ENCODE measurements at regions not wholly inside any gene's neighbourhood (a gene's known extent, or its start where the extent isn't known, plus 50 kb on each side); places are given as distances from the start of the nearest gene placed in this dataset.

DNA sequence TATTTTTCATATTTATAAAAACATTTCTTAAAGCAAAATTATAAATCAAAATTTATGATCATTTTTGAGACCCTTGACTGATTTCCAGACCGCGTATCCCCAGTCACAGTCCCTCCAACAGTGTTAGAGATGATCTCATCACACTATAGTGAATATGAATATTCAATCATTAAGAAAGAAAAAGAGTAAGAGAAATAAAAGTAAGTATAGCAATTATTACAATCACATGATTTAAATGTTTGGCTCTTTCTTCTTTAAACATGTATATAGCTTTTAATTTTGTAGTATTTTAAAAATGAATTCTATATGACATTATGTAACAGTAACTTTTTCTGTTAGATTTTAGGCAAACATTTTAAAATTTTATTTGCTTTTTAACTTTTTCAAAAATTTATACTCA, 438.3 kb downstream of the RFPL4B start:
- FAIRE-seq = no peak

DNA sequence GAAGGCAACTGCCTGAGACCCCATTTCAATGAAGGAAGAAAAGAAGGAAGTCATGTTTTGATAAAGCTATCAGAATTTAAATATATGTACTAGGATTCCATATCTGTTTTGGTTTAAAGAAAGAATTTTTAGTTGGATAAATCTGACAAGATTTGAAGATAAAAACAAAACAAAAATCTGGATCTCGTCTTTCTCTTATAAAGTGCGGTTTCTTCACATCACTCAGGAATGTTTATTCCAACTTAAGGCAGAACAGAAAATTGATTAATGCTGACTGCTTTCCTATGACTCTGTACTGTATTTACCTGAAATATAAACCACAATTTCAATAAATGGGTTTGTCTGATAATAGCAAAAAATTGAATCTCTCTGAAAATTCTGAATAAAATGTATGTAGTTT, 439.7 kb downstream of the RFPL4B start:
- FAIRE-seq (no peak), DNase-seq (ENCODE audit: insufficient read length, low spot score) (no peak)

More for the DNA sequence above, 438.3 kb downstream of the RFPL4B start:
- DNase-seq (ENCODE audit: insufficient read length, low spot score) = no peak

- no peak for FAIRE-seq
- no peak for DNase-seq (ENCODE audit: insufficient read length, low spot score)
Observed at GRCh38 chr6:112787371-112787770, 440.2 kb downstream of the RFPL4B start.

GRCh38 chr6:112795316-112795715, 448.2 kb downstream of the RFPL4B start:
- FAIRE-seq (no peak), DNase-seq (ENCODE audit: insufficient read length, low spot score) (no peak)

DNA sequence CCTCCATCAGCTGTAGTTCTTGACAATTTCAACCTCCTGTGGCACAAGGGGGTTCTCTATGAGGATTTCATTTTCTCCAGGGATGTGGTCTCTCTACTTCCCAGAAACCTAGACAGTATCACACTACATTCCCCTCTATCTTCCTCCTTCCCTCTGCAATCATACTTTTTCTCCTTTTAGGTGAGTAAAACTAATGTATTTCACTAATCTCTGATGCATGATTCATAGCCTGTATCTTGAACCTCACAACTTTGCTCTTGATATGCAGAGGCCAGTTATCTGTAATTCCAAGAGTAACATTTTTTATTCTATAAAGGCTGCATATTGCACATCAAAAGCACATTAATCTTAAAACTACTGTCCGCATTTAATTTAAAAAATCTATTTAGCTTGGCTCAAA, 449.6 kb downstream of the RFPL4B start:
- FAIRE-seq (no peak), DNase-seq (ENCODE audit: insufficient read length, low spot score) (no peak)

DNA sequence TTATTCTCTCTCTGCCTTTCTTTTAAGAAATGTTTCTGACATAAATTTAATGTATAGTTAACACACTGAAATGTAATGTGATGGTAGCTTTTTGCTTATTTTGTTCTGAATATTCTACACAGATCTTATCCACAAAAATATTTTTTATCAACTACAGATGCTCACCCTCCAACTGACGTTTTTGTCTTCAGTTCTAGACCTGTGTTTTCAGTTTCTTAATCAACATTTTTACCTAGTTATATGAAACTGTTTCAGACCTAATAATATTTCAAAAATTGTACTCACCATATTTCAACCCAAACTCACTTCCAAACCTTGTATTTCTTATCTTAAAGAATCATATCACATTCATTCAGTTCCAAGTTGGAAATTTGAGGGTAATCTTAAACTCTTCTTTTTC, 452.8 kb downstream of the RFPL4B start:
- DNase-seq (ENCODE audit: insufficient read length, low spot score) (no peak), FAIRE-seq (no peak)

DNA sequence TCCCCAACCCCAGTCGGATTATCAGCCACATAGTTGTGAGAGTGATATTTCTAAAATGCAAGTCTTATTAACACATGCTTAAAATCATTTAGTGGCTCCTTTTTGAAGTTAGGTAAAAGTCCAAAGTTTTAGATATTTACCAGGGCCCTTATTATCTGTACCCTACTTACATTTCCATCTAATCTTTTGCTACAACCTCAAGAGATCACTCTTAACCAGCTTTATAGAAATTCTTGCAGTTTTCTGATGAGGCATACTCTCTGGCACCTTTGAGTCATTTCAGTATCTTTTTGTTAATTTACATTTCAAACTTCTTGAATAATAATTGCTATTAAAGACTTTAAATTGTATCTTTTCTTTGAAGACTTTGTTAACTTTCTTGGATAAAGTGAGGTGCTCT, 453.3 kb downstream of the RFPL4B start:
- FAIRE-seq = no peak
- no peak for DNase-seq (ENCODE audit: insufficient read length, low spot score)

DNA sequence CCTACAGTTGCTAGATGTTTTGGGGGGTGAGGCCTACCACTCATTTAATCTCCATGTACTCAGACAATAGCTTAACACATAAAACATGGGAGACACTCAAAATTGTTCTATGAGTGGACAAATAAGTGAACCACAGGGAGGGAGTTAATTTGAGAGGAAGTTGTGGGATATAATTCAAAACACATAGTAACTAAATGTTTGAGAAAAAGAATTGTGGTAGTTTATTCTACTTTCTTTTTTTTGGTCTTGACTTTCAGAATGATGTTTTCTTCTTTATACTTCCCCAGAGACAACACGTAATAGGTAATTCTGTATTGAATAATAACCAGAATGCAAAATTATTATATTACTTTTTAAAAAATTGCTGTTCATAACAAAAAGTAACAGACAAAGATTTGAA, 453.8 kb downstream of the RFPL4B start:
- DNase-seq (ENCODE audit: insufficient read length, low spot score) = no peak
- FAIRE-seq = no peak

GRCh38 chr6:112801468-112802080, 454.4 kb downstream of the RFPL4B start:
- DNase-seq (ENCODE audit: insufficient read length, low spot score) = no peak
- FAIRE-seq = no peak

DNA sequence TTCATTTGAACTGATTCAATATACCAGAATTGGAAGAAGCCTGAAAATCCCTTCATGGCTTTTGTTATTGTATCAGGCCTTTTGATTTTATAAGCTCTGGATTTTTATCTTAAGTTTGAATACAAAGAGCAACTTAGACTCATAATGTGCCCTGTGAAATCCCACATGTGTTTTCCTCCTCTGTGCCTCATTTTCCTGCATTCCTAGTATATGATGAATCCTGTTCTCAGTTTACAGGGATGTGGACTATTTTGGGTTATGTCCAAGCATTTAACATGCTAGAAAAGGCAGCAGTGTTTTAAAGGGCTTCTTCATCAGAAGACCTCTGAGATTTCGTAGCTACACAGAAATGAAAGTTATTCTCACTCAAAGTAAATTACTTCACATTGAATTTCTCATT, 455.0 kb downstream of the RFPL4B start:
- FAIRE-seq = no peak
- no peak for DNase-seq (ENCODE audit: insufficient read length, low spot score)

DNA sequence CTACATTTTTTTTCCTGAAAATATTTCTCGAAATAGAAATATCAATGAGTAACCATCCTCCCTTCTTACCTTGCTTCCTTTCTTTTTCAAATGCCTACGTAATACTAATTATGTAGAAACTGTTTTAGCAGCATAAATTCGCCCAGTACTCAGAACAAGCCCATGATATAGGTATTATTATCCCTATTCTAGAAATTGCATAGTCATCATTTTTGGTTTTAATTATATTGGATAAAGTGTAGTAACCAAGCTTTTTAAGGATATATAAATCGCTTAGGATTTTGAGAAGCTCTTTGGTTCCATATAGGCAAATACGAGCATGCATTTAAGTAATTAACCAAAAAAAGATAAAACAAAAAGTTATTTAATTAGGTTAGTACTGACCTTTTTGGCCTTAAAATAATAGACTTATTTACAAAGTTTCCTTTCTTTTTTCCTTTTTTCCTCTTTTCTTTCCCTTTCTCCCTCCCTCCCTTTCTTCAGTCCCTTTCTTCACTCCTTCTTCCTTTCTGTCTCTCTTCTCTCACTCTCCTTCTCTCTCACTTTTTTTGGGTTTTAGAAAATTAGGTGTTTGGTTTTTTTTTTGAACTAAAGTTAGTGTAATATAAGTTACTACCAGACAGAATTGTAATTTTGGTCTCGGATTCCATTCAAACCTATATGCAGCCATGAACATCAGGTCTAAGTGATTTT, 457.7 kb downstream of the RFPL4B start:
- no peak for FAIRE-seq
- no peak for DNase-seq (ENCODE audit: insufficient read length, low spot score)

DNA sequence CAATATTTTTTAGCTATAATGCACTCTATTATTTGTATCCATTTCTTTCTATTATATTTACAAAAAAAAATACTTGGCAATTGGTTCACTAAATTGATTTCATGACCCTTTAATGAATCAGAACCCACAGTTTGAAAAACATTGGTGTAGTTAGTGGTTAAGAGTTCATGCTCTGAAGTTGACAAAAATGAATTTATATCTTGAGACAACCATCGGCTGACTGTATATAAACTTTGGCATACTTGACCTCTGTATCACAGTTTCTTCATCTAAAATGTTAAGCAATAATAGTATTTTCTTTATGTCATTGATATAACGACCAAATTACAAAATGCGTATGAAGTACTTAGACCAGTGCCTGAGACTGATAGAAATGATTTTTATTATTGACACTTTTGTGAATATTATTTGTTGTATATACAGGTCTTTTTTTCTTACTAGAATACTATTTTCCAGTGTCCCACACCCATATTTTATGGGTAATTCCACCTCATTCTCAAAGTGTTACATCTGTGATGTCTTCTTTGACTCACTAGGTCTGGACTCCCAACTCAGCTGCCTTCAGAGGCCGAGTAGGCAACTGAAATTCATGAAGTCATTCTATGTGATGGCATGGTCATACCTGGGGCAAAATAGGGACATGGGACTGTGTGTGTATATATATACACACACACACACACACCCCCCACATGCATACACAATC, 459.2 kb downstream of the RFPL4B start:
- no peak for FAIRE-seq

GRCh38 chr6:112821476-112821875, 474.3 kb downstream of the RFPL4B start:
- no peak for FAIRE-seq
- DNase-seq (ENCODE audit: insufficient read length, low spot score) = no peak

More for the DNA sequence above, 459.2 kb downstream of the RFPL4B start:
- DNase-seq (ENCODE audit: insufficient read length, low spot score) = no peak

GRCh38 chr6:112822769-112823168, 475.6 kb downstream of the RFPL4B start:
- FAIRE-seq (no peak), DNase-seq (ENCODE audit: insufficient read length, low spot score) (no peak)

DNA sequence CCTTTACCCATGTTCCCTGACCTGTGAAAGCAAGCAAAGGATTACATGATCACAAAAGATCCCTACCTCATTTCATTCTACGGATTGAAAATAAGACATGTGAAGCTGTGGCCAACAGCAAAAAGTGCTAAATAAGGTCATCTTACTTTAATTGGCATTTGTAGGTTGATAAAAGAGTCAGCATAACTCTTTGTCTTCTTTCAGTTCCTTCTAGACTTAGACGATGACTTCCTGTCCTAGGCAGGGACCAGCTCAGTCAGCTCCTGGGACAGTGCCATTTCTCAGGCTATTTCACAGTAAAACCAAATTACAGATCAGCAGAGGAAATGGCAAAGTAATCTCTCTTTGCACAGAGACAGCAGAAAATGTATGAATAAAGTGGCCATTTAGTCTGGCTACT, 480.7 kb downstream of the RFPL4B start:
- no peak for FAIRE-seq
- DNase-seq (ENCODE audit: insufficient read length, low spot score) = no peak

GRCh38 chr6:112831022-112831421, 483.9 kb downstream of the RFPL4B start:
- DNase-seq (ENCODE audit: insufficient read length, low spot score) (no peak), FAIRE-seq (no peak)

DNA sequence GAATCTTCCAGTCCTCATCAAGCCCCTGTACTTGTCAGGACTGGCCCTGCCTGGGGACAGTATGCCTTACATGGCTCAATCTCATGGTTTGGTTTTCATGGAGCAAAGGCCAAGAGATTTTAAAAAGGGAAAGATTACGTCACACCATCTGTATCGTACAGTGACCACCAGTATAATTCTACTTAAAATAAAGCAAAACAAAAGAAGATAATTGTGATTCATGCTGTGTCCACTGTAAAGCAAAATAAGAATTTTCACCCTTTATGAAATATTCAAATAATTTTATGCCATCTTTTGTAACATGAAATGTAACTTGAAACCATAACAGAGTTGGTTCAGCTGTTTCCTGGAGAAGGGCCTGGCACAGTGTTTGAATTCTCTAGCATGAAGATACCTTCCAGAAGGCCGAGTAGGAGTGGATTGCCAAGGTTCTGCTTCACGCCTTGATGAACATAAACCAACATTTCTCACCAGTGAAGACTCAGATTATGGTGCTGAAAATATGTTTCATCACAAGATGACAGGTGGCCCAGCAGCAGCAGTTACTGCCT, 486.5 kb downstream of the RFPL4B start:
- FAIRE-seq = no peak
- no peak for DNase-seq (ENCODE audit: insufficient read length, low spot score)

DNA sequence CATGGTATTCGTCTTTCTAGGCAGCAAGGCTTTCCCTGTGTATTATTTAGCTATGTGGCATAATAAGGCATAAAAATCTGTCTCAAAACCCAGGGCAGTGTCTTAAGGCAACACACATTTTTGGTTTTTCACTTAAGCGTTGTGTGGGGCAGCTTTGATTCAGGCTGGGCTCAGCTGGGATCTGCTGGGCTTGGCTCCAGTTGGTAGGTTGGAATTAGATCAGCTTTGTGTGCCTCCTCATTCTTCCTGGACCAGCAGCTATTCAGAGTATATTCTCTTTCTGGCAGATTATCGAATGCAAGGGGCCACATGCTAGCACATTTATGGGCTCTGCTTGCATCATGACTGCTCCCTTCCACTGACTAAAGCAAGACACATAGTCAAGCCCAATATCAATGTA, 487.9 kb downstream of the RFPL4B start:
- no peak for FAIRE-seq
- no peak for DNase-seq (ENCODE audit: insufficient read length, low spot score)

GRCh38 chr6:112839525-112839961, 492.4 kb downstream of the RFPL4B start:
- FAIRE-seq = no peak
- no peak for DNase-seq (ENCODE audit: insufficient read length, low spot score)

DNA sequence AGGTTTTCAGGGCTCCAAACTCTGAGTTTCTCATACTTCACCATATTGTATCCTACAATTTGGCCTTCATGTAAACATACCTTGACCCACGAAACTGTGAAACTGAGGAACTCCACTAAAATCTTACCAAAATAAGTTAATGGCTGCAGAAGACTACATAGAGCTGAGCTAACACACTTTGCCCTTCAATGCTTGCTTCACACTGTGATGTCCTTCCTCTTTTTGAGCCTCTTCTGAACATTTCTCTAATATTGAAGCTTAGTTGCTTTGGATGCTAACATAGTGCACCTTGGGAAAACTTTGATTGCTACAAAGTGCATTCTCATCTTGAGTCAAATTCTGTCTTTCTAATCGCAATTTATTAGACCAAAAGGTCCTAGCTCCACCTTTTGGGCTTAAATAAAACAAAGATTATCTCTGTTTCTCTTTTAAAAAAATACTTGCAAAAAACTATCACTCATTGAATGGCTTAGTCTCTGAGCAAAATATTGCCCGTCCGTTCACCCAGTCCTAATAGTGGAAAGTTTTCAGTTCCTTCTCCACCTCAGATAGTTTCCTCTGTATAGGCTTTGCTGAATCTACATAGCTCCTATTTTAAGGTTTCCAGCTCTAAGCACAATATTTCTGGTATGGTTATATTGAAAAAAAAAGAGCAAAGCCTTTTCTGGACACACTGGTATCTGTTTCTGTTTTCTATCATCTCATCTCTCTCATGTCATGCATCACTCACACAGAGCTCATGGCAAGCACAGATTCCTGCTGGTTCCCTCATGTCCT, 494.6 kb downstream of the RFPL4B start:
- no peak for FAIRE-seq
- no peak for DNase-seq (ENCODE audit: insufficient read length, low spot score)

DNA sequence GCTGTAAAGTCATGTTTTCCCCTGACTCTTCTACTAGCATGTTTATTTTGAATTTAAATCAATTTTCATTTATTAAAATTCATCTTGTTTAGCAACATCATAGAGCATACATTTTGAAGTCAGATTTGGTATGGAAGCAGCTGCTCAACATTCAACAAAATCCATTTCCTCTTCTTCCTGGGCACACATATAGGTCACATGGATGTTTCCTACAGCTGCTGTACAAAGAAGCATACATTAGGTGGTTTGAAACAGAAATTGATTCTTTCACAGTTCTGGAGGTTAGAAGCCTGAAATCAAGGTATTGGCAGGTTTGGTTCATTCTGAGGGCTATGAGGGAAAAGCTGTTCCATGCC, 495.2 kb downstream of the RFPL4B start:
- no peak for FAIRE-seq

More for the DNA sequence above, 495.2 kb downstream of the RFPL4B start:
- no peak for DNase-seq (ENCODE audit: insufficient read length, low spot score)

All from GM19239 (cell line).